Central memory CD4-positive, alpha-beta T cell (primary cell): ENCODE measurements at regions not wholly inside any gene's neighbourhood (a gene's known extent, or its start where the extent isn't known, plus 50 kb on each side); places are given as distances from the start of the nearest gene placed in this dataset.
"Not testable (repeated sequence)": the region's sequence is repeated elsewhere in the genome, so short reads cannot be mapped to it uniquely, and the experiment has no call there.

Source experiments
- DNase-seq: peaks from one replicate; pipeline ENCODE4 v3.0.0; 2022

DNA sequence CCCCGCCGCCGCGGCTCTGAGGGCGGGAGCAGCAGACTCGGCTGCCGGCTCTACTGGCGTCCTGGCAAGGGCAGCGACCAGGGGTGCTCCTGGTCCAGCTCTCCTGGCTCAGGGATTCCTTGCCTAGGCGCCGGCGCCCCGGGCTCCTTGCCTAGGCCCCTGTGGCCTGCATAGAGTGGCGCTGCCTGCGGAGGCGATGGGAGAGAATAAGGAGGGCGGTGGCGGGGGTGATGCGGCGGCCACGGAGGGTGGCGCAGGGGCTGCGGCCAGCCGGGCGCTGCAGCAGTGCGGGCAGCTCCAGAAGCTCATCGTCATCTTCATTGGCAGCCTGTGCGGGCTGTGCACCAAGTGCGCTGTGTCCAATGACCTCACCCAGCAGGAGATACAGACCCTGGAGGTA is 136.6 kb upstream of the TP53TG3D start:
- not testable (repeated sequence) for DNase-seq

DNA sequence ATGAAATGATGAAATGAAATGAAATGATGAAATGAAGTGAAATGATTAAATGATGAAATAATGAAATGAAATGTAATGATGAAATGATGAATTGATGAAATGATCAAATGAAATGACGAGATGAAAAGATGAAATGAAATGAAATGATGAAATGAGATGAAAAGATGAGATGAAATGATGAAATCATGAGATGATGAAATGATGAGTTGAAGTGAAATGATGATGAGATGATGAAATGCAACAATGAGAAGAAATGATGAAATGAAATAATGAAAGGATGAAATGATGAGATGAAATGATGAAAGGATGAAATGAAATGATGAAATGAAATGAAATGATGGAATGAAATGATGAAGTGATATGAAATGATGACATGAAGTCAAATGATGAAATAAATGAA is 132.7 kb upstream of the TP53TG3D start:
- not testable (repeated sequence) for DNase-seq

DNA sequence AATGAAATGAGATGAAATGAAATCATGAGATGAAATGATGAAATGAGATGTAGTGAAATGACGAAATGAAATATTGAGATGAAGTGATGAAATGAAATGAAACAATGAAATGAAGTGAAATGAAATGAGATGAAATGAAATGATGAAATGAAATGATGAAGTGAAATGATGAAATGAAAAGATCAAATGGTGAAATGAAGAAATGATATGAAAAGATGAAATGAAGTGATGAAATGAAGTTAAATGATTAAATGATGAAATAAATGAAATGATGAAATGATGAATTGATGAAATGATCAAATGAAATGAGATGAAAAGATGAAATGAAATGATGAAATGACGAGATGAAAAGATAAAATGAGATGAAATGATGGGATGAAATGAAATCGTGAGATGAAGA is 132.3 kb upstream of the TP53TG3D start:
- DNase-seq, result not testable (repeated sequence)

DNA sequence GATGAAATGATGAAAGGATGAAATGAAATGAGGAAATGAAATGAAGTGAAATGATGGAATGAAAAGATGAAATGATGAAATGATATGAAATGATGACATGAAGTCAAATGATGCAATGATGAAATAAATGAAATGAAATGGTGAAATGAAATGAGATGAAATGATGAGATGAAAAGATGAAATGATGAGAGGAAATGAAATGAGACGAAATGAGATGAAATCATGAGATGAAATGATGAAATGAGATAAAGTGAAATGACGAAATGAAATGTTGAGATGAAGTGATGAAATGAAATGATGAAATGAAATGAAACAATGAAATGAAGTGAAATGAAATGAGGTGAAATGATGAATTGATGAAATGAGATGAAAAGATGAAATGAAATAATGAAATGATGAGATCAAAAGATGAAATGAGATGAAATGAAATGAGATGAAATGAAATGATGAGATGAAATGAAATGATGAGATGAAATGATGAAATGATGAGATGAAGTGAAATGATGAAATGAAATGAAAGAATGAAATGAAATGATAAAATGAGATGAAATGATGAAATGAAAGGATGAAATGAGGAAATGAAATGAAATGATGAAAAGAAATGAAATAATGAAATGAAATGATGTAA is 131.7 kb upstream of the TP53TG3D start:
- not testable (repeated sequence) for DNase-seq

DNA sequence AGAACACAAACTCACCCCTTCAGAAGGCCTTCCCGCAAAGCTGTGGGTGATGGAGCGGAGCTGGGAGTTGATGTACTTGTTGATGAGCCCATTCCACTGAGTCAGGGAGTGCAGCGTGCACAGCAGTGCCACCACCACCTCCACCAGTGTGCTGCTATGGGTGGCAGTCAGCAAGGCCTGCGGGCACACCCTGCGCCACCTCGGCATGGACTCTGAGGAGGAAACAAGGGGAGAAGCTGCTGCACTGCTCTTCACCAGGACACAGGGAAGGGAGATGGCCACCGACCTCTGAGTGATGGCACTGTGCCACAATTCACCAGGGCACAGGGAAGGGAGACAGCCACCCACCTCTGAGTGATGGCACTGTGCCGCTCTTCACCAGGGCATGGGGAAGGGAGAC is 100.7 kb upstream of the TP53TG3D start:
- not testable (repeated sequence) for DNase-seq

DNA sequence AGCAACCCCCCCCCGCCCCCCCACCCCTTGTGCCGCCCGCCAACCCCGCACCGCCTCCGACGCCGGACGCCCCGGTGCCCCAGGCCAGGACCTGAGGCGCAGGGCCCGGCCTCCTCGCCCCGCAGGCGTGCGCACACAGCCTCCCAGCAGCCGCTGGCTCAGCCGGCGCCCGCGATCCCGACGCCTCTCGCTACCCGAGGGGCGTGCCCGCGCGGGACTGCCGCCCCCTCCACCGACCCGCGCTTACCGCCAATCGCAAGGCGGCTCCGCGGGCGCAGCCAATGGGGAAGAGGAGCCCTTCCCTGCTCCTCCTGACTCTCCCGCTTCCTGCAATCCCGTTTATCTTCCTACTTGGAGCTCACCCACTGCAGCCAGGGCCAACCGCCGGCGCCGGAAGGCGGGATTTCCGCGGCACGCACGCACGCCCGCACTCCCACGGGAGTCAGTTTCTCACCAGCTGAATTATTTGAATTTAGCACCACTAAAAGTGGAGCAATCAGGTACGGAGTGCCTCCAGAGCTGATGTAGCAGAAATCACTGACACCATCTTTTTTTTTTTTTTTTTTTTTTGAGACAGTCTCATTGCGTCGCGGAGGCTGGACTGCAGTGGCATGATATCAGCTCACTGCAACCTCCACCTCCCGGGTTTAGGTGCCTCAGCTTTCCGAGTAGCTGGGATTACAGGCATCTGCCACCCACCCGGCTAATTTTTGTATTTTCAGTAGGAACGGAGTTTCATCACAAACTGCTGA is 65.0 kb upstream of the TP53TG3D start:
- DNase-seq, result not testable (repeated sequence)

DNA sequence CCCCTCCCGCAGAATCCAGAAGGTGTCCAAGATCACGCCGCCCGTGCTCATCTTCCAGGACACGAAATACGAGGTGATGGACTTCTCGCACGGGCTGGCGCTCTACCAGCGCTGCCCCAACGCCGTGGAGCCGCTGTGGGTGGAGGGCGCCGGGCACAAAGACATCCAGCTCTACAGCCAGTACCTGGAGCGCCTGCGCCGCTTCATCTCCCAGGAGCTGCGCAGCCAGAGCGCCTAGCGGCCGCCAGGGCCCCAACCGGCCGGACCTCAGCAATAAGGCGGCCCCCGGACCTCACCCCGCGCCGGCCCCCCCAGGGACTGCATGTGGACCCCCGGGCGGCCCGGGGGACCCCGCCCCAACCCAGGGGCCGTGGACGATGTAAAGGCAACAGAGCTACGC is 50.5 kb upstream of the TP53TG3D start:
- not testable (repeated sequence) for DNase-seq
